GM12878 (cell line): ENCODE measurements at regions not wholly inside any gene's neighbourhood (a gene's known extent, or its start where the extent isn't known, plus 50 kb on each side); places are given as distances from the start of the nearest gene placed in this dataset.

Experiments
- ATAC-seq: fragments of 200-7000 bp; cut with Tn5 transposase; 3 replicates; pipeline ENCODE4 v1.9.1; 2020; ENCODE audit warnings: mild to moderate bottlenecking, moderate library complexity
- BruUV-seq: library from RNA; stranded (reverse); fragments of 400-500 nt; replicated peaks from 2 replicates; lab custom pipeline; 2021; lab: Mats Ljungman, UMichigan
- CTCF ChIA-PET: fragments of 300-600 bp; sonication (Branson Sonifier 250); formaldehyde crosslinking; extraction: SDS; loops from one replicate; lab custom pipeline; 2021; ENCODE audit warnings: inconsistent platforms; lab: Yijun Ruan, JAX
- POLR2A ChIA-PET: fragments of 350-600 bp; formaldehyde crosslinking; extraction: SDS; loops from one replicate; lab custom pipeline; 2021; ENCODE audit warnings: inconsistent platforms; lab: Charles Lee
- RAD21 ChIA-PET: fragments of 300-600 bp; sonication (Branson Sonifier 250); formaldehyde crosslinking; loops from one replicate; lab custom pipeline; 2023; ENCODE audit warnings: antibody characterized with exemption; ENCODE audit not compliant: unreplicated experiment; lab: Charles Lee
- SMC1A ChIA-PET: fragments of 300-600 bp; sonication (Branson Sonifier 250); formaldehyde crosslinking; loops from one replicate; lab custom pipeline; 2023; ENCODE audit not compliant: unreplicated experiment, uncharacterized antibody; lab: Charles Lee
- DNase-seq: peaks from one replicate; pipeline ENCODE4 v3.0.0-alpha.2; 2011; ENCODE audit warnings: low read depth, low spot score
- FAIRE-seq: peaks from 3 replicates; lab custom pipeline; 2011; peaks lifted over from hg19 to GRCh38; lab: Jason Lieb, UNC
- H2AFZ ChIP-seq: 2 replicates; pipeline ENCODE4 v1.6.0; 2011; ENCODE audit warnings: low read depth, low read length, control low read depth; ENCODE audit not compliant: control insufficient read depth
- H3K27ac ChIP-seq: 2 replicates; pipeline ENCODE4 v1.5.1; 2011; ENCODE audit warnings: control low read depth; ENCODE audit not compliant: control insufficient read depth, insufficient read depth
- H3K27me3 ChIP-seq, 2 experiments: replicated peaks in 1 of 2; 2 replicates each; pipeline versions ENCODE4 v1.6.0 to v1.6.1; 2011; ENCODE audit warnings: low read length in 1 of 2; ENCODE audit not compliant: control insufficient read depth in 2 of 2, insufficient read depth in 2 of 2
- H3K36me3 ChIP-seq, 2 experiments: 2 replicates each; pipeline ENCODE4 v1.5.1; 2011; ENCODE audit warnings: low read length in 1 of 2; ENCODE audit not compliant: control insufficient read depth in 2 of 2, insufficient read depth in 2 of 2
- H3K4me1 ChIP-seq: 2 replicates; pipeline ENCODE4 v1.6.1; 2011; ENCODE audit warnings: mild to moderate bottlenecking, low read length, moderate library complexity, mixed read lengths; ENCODE audit not compliant: control insufficient read depth, insufficient read depth
- H3K4me2 ChIP-seq: 2 replicates; pipeline ENCODE4 v1.6.0; 2011; ENCODE audit warnings: control low read depth; ENCODE audit not compliant: control insufficient read depth, insufficient read depth
- H3K4me3 ChIP-seq: fragments of 200-600 bp; sonication (generic); 2 replicates; pipeline ENCODE4 v1.5.1; 2016
- H3K79me2 ChIP-seq: 2 replicates; pipeline ENCODE4 v1.6.0; 2011; ENCODE audit warnings: low read length; ENCODE audit not compliant: control insufficient read depth, insufficient read depth
- H3K9ac ChIP-seq: 2 replicates; pipeline ENCODE4 v1.8.0; 2011; ENCODE audit warnings: low read length, control low read depth, mixed read lengths; ENCODE audit not compliant: control insufficient read depth, insufficient read depth
- H3K9me3 ChIP-seq: replicated peaks from 3 replicates; pipeline ENCODE4 v1.5.1; 2011; ENCODE audit warnings: mild to moderate bottlenecking, low read length; ENCODE audit not compliant: control insufficient read depth, insufficient read depth
- H4K20me1 ChIP-seq: 2 replicates; pipeline ENCODE4 v1.6.0; 2011; ENCODE audit not compliant: control insufficient read depth, insufficient read depth
- BHLHE40 ChIP-seq, 2 experiments: fragments of 450-650 bp in 1 of 2; IDR thresholded peaks; 2 replicates each; pipeline ENCODE4 v1.6.1; 2011 to 2017; ENCODE audit warnings: low read depth in 2 of 2, borderline replicate concordance in 1 of 2, improper control_type of control experiment in 1 of 2, low read length in 1 of 2, mild to moderate bottlenecking in 1 of 2
- CHD4 ChIP-seq: fragments of 200-600 bp; sonication (generic); IDR thresholded peaks from 2 replicates; pipeline ENCODE4 v1.6.1; 2016; ENCODE audit warnings: mild to moderate bottlenecking
- CREM ChIP-seq: IDR thresholded peaks from 2 replicates; pipeline ENCODE4 v1.6.1; 2014; ENCODE audit warnings: antibody characterized with exemption, low read depth
- KLF5 ChIP-seq: fragments of 450-650 bp; IDR thresholded peaks from 2 replicates; pipeline ENCODE4 v1.6.1; 2014; ENCODE audit warnings: mild to moderate bottlenecking; ENCODE audit not compliant: partially characterized antibody
- NFXL1 ChIP-seq: fragments of 450-650 bp; IDR thresholded peaks from 2 replicates; pipeline ENCODE4 v1.6.1; 2017; ENCODE audit warnings: antibody characterized with exemption, mild to moderate bottlenecking, borderline replicate concordance
- NFYB ChIP-seq: IDR thresholded peaks from 2 replicates; pipeline ENCODE4 v1.6.1; 2011; ENCODE audit warnings: low read depth, mild to moderate bottlenecking, low read length, improper control_type of control experiment, moderate library complexity; ENCODE audit not compliant: insufficient read depth
- NR2C2 ChIP-seq: IDR thresholded peaks from 2 replicates; pipeline ENCODE4 v1.6.1; 2011; ENCODE audit warnings: borderline replicate concordance, low read depth; ENCODE audit not compliant: control insufficient read depth, insufficient read length
- PAX8 ChIP-seq: fragments of 450-650 bp; IDR thresholded peaks from 2 replicates; pipeline ENCODE4 v1.6.1; 2017; ENCODE audit warnings: mild to moderate bottlenecking, moderate library complexity
- RAD51 ChIP-seq: fragments of 450-650 bp; IDR thresholded peaks from 2 replicates; pipeline ENCODE4 v1.6.1; 2016; ENCODE audit warnings: moderate library complexity, mild to moderate bottlenecking, inconsistent platforms
- SMAD5 ChIP-seq: IDR thresholded peaks from 2 replicates; pipeline ENCODE4 v1.6.1; 2016; ENCODE audit warnings: antibody characterized with exemption, low read depth
- SP1 ChIP-seq: IDR thresholded peaks from one replicate; pipeline ENCODE4 v1.6.1; 2011; ENCODE audit warnings: low read depth, low read length
- SREBF1 ChIP-seq: IDR thresholded peaks from 2 replicates; pipeline ENCODE4 v1.6.1; 2012; ENCODE audit warnings: mild to moderate bottlenecking, low read length
- TARDBP ChIP-seq: IDR thresholded peaks from 2 replicates; pipeline ENCODE4 v1.6.1; 2016; ENCODE audit warnings: borderline replicate concordance
- in situ Hi-C: fragments of 300-500 bp; cut with MboI; formaldehyde crosslinking; loops from 9 replicates; pipeline ENCODE4 v1.14.3; 2018; ENCODE audit warnings: mixed read lengths
- intact Hi-C: fragments of 100-400 bp; cut with micrococcal nuclease; formaldehyde crosslinking; loops from one replicate; pipeline ENCODE4 v1.14.2; 2022; ENCODE audit not compliant: unreplicated experiment
- TF ChIP-seq, protein P1 (sequence below): IDR thresholded peaks from 2 replicates; pipeline ENCODE4 v1.6.1; 2011; ENCODE audit warnings: borderline replicate concordance, low read depth, mild to moderate bottlenecking, moderate library complexity, mixed read lengths, low read length; ENCODE audit not compliant: insufficient read depth; ENCODE audit errors: extremely low read length
- TF ChIP-seq, protein P2 (sequence below): fragments of 450-650 bp; IDR thresholded peaks from 2 replicates; pipeline ENCODE4 v1.6.1; 2017; ENCODE audit warnings: borderline replicate concordance
- TF ChIP-seq, protein P3 (sequence below): fragments of 150-350 bp; IDR thresholded peaks from 2 replicates; pipeline ENCODE4 v1.6.1; 2014; ENCODE audit warnings: mild to moderate bottlenecking, low read depth, low read length
- TF ChIP-seq, protein P4 (sequence below): IDR thresholded peaks from 2 replicates; pipeline ENCODE4 v1.6.1; 2011; ENCODE audit warnings: borderline replicate concordance, low read depth, mild to moderate bottlenecking, moderate library complexity, low read length; ENCODE audit not compliant: insufficient read depth, poor library complexity, severe bottlenecking
- TF ChIP-seq, protein P5 (sequence below): fragments of 450-650 bp; IDR thresholded peaks from 2 replicates; pipeline ENCODE4 v1.6.1; 2016; ENCODE audit warnings: mild to moderate bottlenecking

DNA sequence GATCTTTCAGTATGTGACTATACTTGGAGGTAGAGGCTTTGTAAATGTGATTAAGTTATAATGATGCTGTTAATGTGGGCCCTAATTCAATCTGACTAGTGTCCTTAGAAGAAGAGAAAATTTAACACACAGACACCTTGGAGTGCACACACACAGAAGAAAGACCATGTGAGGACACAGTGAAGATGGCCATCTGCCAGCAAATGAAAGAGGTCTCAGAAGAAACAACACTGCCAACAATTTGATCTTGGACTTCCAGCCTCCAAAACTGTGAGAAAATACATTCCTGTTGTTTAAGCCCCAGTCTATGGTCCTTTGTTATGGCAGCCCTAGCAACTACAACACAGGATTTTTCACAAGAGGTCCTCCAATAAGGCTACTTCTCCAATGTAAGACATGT is 120.9 kb upstream of the ABCB5 start:
- BruUV-seq, result no TSS peak
- in situ Hi-C loops, result no loop called here

More for the DNA sequence above, 120.9 kb upstream of the ABCB5 start:
- H3K9me3 ChIP-seq, result no peaks in the 10 kb centered on the region; the same call in 2 of the 3 replicates
- no peak overlapping the region for H3K4me2 ChIP-seq
- no peaks in the 10 kb centered on the region for H3K27me3 ChIP-seq
- H3K79me2 ChIP-seq, result no peaks in the 10 kb centered on the region
- no peak for TF ChIP-seq SP1
- TF ChIP-seq CREM, result no peak
- TF ChIP-seq, protein P1, sequence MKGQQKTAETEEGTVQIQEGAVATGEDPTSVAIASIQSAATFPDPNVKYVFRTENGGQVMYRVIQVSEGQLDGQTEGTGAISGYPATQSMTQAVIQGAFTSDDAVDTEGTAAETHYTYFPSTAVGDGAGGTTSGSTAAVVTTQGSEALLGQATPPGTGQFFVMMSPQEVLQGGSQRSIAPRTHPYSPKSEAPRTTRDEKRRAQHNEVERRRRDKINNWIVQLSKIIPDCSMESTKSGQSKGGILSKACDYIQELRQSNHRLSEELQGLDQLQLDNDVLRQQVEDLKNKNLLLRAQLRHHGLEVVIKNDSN, result no peak
- TF ChIP-seq, protein P2, sequence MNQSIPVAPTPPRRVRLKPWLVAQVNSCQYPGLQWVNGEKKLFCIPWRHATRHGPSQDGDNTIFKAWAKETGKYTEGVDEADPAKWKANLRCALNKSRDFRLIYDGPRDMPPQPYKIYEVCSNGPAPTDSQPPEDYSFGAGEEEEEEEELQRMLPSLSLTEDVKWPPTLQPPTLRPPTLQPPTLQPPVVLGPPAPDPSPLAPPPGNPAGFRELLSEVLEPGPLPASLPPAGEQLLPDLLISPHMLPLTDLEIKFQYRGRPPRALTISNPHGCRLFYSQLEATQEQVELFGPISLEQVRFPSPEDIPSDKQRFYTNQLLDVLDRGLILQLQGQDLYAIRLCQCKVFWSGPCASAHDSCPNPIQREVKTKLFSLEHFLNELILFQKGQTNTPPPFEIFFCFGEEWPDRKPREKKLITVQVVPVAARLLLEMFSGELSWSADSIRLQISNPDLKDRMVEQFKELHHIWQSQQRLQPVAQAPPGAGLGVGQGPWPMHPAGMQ, result no peak
- TF ChIP-seq NFYB, result no peak
- TF ChIP-seq, protein P3, sequence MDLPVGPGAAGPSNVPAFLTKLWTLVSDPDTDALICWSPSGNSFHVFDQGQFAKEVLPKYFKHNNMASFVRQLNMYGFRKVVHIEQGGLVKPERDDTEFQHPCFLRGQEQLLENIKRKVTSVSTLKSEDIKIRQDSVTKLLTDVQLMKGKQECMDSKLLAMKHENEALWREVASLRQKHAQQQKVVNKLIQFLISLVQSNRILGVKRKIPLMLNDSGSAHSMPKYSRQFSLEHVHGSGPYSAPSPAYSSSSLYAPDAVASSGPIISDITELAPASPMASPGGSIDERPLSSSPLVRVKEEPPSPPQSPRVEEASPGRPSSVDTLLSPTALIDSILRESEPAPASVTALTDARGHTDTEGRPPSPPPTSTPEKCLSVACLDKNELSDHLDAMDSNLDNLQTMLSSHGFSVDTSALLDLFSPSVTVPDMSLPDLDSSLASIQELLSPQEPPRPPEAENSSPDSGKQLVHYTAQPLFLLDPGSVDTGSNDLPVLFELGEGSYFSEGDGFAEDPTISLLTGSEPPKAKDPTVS, result no peak
- TF ChIP-seq, protein P4, sequence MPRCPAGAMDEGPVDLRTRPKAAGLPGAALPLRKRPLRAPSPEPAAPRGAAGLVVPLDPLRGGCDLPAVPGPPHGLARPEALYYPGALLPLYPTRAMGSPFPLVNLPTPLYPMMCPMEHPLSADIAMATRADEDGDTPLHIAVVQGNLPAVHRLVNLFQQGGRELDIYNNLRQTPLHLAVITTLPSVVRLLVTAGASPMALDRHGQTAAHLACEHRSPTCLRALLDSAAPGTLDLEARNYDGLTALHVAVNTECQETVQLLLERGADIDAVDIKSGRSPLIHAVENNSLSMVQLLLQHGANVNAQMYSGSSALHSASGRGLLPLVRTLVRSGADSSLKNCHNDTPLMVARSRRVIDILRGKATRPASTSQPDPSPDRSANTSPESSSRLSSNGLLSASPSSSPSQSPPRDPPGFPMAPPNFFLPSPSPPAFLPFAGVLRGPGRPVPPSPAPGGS, result no peak
- TF ChIP-seq SREBF1, result no peak
- no peak for TF ChIP-seq KLF5
- TF ChIP-seq RAD51, result no peak
- no peak for TF ChIP-seq NR2C2
- no peak for TF ChIP-seq TARDBP
- TF ChIP-seq CHD4, result no peak
- TF ChIP-seq PAX8, result no peak
- no peak for TF ChIP-seq BHLHE40 (IDR thresholded peaks at IDR 0.05; ENCODE audit: borderline replicate concordance in 1 of 2, low read depth in 2 of 2, low read length in 1 of 2)
- TF ChIP-seq NFXL1, result no peak
- TF ChIP-seq, protein P5, sequence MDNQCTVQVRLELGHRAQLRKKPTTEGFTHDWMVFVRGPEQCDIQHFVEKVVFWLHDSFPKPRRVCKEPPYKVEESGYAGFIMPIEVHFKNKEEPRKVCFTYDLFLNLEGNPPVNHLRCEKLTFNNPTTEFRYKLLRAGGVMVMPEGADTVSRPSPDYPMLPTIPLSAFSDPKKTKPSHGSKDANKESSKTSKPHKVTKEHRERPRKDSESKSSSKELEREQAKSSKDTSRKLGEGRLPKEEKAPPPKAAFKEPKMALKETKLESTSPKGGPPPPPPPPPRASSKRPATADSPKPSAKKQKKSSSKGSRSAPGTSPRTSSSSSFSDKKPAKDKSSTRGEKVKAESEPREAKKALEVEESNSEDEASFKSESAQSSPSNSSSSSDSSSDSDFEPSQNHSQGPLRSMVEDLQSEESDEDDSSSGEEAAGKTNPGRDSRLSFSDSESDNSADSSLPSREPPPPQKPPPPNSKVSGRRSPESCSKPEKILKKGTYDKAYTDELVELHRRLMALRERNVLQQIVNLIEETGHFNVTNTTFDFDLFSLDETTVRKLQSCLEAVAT, result no peak
- no peak for TF ChIP-seq SMAD5
- POLR2A ChIA-PET, result no interaction called here
- DNase-seq, result no peak
- no peak overlapping the region for H2AFZ ChIP-seq
- no peaks in the 10 kb centered on the region for H4K20me1 ChIP-seq
- no peak for ATAC-seq
- no peak overlapping the region for H3K27ac ChIP-seq
- H3K4me1 ChIP-seq, result no peaks in the 10 kb centered on the region
- H3K4me3 ChIP-seq, result no peak overlapping the region
- SMC1A ChIA-PET, result no interaction called here
- H3K36me3 ChIP-seq, result no peaks in the 10 kb centered on the region; a peak in 1 of 4 replicates
- no peak for FAIRE-seq
- H3K9ac ChIP-seq, result no peak overlapping the region
- CTCF ChIA-PET, result no interaction called here
- RAD21 ChIA-PET, result no interaction called here
- intact Hi-C loops, result no loop called here
